RWPE1 (cell line): ENCODE measurements at regions not wholly inside any gene's neighbourhood (a gene's known extent, or its start where the extent isn't known, plus 50 kb on each side); places are given as distances from the start of the nearest gene placed in this dataset.

Experiments
- CTCF ChIA-PET: fragments of 350-600 bp; sonication (Branson Sonifier 250); formaldehyde crosslinking; extraction: SDS; loops from one replicate; lab custom pipeline; 2021; lab: Yijun Ruan, JAX
- POLR2A ChIA-PET: fragments of 400-600 bp; formaldehyde crosslinking; extraction: SDS; loops from one replicate; lab custom pipeline; 2020; ENCODE audit warnings: antibody characterized with exemption; ENCODE audit not compliant: low non-redundant PET; lab: Yijun Ruan, JAX
- DNase-seq: peaks from one replicate; pipeline ENCODE4 v3.0.0; 2012; ENCODE audit warnings: low spot score
- H3K27ac ChIP-seq: fragments of 450-650 bp; 2 replicates; pipeline ENCODE4 v1.5.1; 2017
- CTCF ChIP-seq: fragments of 450-650 bp; conservative IDR thresholded peaks from 2 replicates; pipeline ENCODE4 v1.5.1; 2017; ENCODE audit warnings: low read depth, mild to moderate bottlenecking

GRCh38 chr2:142598846-142599245, 278.6 kb upstream of the KYNU start:
- DNase-seq, result no peak
- no peak for TF ChIP-seq CTCF
- CTCF ChIA-PET, result no interaction called here
- no peak overlapping the region for H3K27ac ChIP-seq
- POLR2A ChIA-PET, result no interaction called here

- TF ChIP-seq CTCF, result no peak
- ChIA-PET POLR2A (no interaction called here), CTCF (no interaction called here)
- no peak overlapping the region for H3K27ac ChIP-seq
- no peak for DNase-seq
Measured at GRCh38 chr2:142596334-142597088, 281.0 kb upstream of the KYNU start.

GRCh38 chr2:142594935-142595334, 282.5 kb upstream of the KYNU start:
- ChIA-PET CTCF (no interaction called here), POLR2A (no interaction called here)
- no peak for TF ChIP-seq CTCF
- no peak overlapping the region for H3K27ac ChIP-seq
- DNase-seq, result no peak

GRCh38 chr2:142592171-142592570, 285.3 kb upstream of the KYNU start:
- H3K27ac ChIP-seq, result no peak overlapping the region
- no peak for TF ChIP-seq CTCF
- CTCF ChIA-PET, result no interaction called here
- DNase-seq, result no peak
- POLR2A ChIA-PET, result no interaction called here

GRCh38 chr2:142591420-142591819, 286.0 kb upstream of the KYNU start:
- ChIA-PET POLR2A (no interaction called here), CTCF (no interaction called here)
- H3K27ac ChIP-seq, result no peak overlapping the region
- no peak for TF ChIP-seq CTCF
- DNase-seq, result no peak

- POLR2A ChIA-PET, result no interaction called here
- no peak for TF ChIP-seq CTCF
- no peak for DNase-seq
- H3K27ac ChIP-seq, result no peak overlapping the region
- CTCF ChIA-PET, result no interaction called here
Measured at GRCh38 chr2:142588269-142588668, 289.2 kb upstream of the KYNU start.
